ENCODE measurements at regions not wholly inside any gene's neighbourhood (a gene's known extent, or its start where the extent isn't known, plus 50 kb on each side); places are given as distances from the start of the nearest gene placed in this dataset.

GRCh38 chr4:136917312-136918110 lies 614.8 kb downstream of the PCDH18 start:
- no peak for DNase-seq

DNA sequence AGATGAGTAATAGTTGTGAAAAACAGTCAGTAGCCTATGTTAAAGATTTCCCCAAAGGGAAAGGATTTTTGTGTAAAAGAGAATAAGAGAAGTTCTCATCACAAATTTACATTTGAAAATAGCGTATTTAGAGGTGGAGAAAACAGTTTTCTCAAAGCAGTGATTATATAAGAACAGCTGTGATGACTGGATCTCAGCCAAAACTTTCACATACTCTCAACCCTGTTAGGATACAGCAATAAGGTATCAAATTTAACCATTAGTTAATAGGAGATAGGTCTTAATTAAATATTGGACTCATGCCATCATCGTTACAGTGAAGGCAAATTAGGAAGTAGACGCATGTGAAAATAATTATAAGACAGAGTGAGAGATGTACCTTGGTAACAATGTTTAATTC lies 622.7 kb downstream of the PCDH18 start:
- DNase-seq: peak; percentile 10

GRCh38 chr4:136908122-136908521 lies 624.2 kb downstream of the PCDH18 start:
- DNase-seq: no peak

DNA sequence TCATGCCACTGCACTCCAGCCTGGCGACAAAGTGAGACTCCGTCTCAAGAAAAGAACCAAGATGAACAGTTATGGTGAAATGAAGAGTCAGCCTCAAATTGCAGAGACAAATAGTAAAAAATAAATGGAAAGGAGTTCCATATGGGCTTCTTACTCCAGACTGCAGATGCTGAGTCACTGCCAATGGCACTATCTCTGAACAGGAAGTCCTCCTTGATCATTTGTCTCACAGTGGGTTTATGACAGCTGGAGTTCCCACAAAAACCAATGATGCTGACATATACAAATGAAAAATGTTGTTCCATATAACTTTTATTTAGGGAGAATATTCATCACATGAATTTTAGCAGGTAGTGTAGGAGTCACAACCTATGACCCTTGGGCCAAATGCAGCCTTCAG lies 631.6 kb downstream of the PCDH18 start:
- DNase-seq: peak; percentile 16

DNA sequence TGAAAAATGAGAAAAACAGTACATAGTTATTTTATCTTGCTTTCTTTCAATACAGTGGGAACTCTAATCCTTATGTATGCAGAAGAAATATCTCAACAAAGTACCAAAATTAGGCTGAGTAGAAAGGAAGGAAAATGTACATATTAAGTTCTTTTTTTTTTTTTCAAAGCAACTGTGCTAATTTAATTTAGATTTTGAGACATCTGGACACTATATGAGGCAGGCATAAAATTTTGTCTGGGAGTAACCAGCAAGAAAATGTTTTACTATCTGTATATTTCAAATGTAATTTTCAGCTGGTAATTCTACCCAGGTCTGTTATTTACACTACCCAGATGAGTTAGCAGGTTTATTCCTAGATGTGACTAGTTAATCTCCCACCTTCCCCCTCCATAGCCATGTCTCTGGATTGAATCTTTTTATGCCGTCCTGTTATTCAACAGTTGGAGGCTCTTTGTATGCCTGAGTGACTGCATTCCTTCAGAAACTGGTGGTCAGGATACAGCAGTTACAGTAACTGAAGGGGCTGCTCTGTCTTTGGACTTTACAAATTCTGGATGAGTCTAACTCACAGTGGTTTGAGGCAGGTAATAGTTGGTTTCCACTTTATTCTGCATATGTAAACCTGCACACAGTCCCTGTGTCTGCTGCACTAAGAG lies 633.6 kb downstream of the PCDH18 start:
- no peak for DNase-seq

DNA sequence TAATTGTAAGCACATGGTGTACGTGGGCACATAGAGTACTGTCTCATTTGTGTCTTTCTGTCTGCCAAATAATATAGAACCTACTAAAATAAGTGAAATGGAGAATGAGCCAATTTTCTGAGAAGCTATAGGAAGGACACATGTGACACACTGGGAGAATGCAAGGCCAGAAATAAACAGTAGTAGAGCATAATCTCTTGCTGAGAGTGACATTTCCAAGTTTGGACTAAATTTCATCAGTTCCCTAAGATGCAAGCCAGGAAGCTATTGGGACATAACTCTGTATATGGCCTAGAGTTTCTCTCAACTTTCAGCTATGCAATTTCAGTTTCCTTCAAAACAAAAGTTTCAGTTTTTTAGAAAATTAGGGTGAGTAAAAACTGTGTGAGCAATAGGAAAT lies 638.7 kb downstream of the PCDH18 start:
- DNase-seq: no peak

DNA sequence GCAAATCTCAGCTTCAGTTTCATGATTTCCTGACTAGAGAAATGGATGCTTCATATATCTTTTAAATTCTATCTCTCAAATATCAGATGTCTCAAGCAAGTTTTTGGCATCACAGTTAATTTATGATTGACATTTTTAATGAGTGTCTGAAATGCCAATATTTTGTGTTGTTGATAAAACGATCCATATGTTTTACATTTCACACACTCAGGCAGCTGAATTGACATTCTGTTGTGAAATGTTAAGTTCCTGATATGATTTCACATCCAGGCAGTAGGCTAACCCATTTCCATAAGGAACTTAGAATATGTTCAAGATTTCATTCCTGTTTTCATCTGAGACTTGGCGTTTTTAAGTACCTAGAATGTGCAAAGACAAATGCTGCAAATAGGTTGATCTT lies 650.6 kb downstream of the PCDH18 start:
- DNase-seq: no peak

DNA sequence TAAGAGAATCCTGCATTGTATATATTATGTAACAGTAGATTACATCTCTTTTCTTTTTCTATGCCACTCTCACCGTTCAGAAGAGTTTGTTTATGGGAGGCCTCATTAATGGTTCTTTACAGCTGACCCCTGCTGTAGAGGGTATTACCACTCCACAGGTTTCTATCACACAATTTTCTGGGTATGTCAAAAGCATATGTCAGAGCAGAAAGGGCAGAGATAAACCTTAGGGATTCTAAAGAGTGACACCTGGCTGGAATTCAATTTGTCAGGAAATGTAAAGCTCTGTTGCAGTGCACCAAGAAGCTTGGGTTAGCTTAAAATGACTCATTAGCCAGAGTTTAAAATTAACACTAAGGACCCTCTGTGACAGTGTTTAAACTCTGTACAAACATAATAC lies 658.7 kb downstream of the PCDH18 start:
- DNase-seq: no peak

DNA sequence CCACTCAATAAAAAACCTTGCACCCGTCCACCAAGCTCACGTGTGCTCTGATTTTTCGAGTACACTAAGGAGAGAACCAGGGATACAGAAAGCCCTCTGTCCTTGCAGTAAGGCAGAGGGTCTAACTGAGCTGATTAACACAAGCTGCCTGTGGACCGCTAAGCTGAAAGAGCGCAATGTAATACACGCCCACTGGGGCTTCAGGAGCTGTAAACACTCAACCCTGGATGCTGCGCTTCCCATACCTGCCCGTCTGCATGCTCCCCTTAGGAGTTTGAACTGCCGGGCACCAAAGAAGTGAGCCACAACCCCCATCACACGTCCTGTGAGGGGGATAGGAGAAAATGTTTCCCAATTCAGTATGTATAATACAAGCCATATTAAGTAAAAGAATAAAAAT lies 664.8 kb downstream of the PCDH18 start:
- no peak for DNase-seq

GRCh38 chr4:136865526-136865925 lies 666.8 kb downstream of the PCDH18 start:
- DNase-seq: no peak

GRCh38 chr4:136864604-136865185 lies 667.6 kb downstream of the PCDH18 start:
- DNase-seq: peak; percentile 79

DNA sequence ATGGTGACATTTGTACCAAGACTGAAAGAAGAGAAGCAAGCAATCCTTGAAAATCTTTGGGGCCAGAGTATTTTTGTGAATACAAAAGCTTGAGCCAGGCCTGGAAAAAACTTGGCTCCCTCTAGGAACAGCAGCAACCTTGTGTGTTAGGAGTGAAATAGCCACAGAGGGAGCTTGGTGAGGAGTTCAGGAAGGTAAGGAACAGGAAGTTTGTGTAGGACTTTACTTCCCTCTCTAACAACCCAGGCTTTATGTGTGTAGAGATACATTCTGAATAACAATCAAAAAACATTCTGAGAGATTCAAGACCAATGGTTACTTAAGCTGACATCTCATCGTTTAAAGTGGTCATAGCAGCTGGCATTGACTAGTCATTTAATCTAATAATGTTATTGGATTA lies 668.5 kb downstream of the PCDH18 start:
- peak; percentile 20 for DNase-seq

- DNase-seq: no peak
These were observed 669.6 kb downstream of the PCDH18 start for GRCh38 chr4:136862653-136863052.

GRCh38 chr4:136861091-136861490 lies 671.2 kb downstream of the PCDH18 start:
- DNase-seq: no peak

GRCh38 chr4:136858903-136859302 lies 673.4 kb downstream of the PCDH18 start:
- DNase-seq: no peak

DNA sequence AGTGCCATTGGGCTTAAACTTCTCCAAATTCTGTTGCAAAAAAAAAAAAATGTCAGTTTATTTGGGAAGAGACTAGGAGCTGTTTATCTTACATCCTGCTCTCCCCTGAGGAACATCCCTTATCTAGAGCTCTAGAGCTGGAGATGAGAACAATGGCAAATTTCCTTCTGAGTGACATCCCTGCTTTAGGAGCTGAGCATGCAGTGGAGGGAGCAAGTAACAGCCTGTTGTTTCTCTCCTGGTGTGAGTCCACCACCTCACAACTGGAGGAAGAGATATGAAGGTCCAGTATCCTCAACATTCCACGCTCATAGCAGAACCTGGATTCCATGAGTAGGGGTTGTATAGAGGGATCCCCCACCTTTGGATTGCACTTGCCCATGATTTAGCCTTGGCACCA lies 676.4 kb downstream of the PCDH18 start:
- no peak for DNase-seq

- DNase-seq: no peak
These were observed 681.8 kb downstream of the PCDH18 start for GRCh38 chr4:136850446-136850845.

GRCh38 chr4:136847881-136848621 lies 684.2 kb downstream of the PCDH18 start:
- no peak for DNase-seq

DNA sequence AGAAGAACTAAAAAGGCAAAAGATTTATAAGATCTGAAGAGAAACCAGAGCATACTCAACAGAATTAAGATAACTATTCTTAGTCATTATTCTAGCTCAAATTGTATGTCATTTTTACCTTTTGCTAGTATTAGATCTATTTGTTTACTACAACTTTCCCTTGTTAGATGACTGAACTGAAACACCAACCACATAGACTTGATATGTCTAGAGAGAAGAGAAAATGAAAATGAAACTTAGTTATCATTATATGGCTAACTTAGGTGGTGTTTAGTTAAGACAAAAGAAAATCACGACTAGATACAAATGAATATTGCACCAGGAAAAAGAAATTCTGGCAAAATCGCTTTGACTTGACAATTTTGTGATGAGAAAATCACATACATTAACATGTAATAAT lies 690.8 kb downstream of the PCDH18 start:
- DNase-seq: no peak

- no peak for DNase-seq
These were observed 693.7 kb downstream of the PCDH18 start for GRCh38 chr4:136838607-136839006.

DNA sequence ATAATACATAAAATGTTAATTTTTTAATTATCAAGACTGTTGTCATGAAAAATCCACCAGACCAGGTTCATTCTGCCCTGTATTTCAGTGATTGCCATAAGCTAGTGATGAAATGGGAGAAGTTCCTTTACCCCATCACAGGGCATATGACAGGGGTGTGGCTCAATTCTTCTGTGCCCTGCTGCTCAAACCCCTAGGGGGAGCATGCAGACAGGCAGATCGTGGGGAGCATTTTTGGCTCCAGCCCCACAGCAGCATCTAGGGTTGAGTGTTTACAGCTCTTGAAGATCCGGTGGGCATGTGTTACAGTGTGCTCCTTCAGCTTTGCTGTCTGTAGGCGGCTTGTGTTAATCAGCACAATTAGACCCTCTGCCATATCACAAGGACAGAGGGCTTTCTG lies 700.7 kb downstream of the PCDH18 start:
- DNase-seq: peak; percentile 5

DNA sequence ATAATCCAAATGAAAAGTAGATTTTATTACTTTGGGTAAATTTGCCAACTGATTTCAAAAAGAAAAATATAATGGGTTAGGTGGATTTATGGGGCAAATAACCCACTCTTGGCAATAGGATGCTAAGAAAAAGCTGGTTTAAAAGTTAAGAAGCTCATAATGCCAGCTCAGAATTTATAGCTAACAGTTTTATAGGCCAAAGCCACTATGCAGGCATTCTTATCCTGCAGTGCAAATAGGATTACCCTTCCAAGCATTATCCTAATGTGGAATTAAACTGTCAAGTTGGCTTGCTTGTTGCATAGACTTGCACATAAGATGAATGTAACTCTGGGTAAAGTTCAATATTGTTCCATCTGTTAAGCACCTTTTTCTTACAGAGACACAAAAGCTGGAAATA lies 703.0 kb downstream of the PCDH18 start:
- no peak for DNase-seq

- DNase-seq: no peak
These were observed 709.3 kb downstream of the PCDH18 start for GRCh38 chr4:136823020-136823419.
